Fibroblast of the conjunctiva (primary cell): ENCODE measurements at regions not wholly inside any gene's neighbourhood (a gene's known extent, or its start where the extent isn't known, plus 50 kb on each side); places are given as distances from the start of the nearest gene placed in this dataset.
"Not testable (repeated sequence)": the region's sequence is repeated elsewhere in the genome, so short reads cannot be mapped to it uniquely, and the experiment has no call there.

Source experiments
- DNase-seq: peaks from one replicate; pipeline ENCODE4 v3.0.0-alpha.2; 2010; ENCODE audit warnings: low read depth

GRCh38 chr14:46147452-46147851 is 504.1 kb downstream of the RPL10L start:
- DNase-seq: no peak

DNA sequence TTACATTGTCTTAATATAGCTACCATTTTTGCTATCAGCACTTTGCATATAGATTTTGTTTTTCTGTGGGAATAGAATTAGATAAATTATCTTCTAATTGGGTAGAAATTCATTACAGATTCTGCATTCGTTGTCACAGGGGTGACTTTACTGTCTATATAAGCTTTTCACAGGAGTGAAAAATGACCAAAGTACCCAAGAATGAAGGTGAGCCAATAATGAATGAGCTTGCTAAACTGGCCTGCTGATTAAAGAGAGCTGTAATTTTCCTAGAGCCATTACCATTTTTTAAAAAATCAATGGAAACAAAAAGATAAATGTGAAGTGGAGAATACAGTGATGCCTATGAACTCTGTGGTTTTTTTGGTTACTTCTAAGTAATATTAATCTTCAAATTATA is 504.6 kb downstream of the RPL10L start:
- DNase-seq: no peak

- no peak for DNase-seq
These were observed 511.1 kb downstream of the RPL10L start for GRCh38 chr14:46140445-46140844.

- no peak for DNase-seq
These were observed 511.9 kb downstream of the RPL10L start for GRCh38 chr14:46139649-46140048.

DNA sequence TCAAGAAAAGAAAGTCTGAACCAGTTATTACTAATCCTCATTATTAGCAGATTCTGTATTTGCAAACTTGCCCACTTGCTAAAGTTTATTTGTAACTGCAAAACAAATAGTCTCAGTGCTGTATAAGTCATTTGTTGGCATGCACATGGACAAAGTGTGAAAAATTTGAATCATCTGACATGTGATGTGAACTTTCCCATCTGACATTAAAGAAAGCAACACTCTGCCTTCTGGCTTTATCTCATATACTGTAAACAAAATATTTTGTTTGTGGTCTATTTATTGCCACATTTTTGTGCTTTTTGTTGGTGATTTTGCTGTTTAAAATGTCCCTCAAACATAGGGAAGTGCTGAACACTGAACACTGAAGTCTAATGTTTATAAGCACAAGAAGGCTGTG is 513.8 kb downstream of the RPL10L start:
- DNase-seq: no peak

- DNase-seq: no peak
These were observed 515.1 kb downstream of the RPL10L start for GRCh38 chr14:46136456-46136855.

DNA sequence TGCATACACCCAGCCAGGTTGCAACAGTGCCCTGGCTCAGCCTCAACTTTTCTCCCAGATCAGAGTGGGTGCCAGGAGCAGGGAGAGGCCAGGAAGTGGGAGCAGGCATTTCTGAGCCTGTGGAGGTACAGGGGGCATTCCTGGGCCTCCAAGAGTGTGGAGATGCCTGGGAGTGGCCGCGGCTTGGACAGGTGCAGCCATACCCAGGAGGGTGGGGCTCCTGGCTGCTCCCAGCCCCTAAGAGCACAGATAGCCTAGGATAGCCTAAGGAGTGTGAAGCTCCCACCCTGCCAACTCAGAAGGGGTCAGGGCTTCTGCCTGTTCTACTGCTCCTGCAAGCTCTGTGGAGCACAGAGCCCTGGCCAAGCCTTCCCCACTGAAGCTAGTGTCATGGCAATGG is 543.4 kb downstream of the RPL10L start:
- DNase-seq: no peak

- DNase-seq: not testable (repeated sequence)
These were observed 550.7 kb downstream of the RPL10L start for GRCh38 chr14:46100901-46101300.

GRCh38 chr14:46091819-46092218 is 559.8 kb downstream of the RPL10L start:
- no peak for DNase-seq

GRCh38 chr14:46087604-46088003 is 564.0 kb downstream of the RPL10L start:
- no peak for DNase-seq

DNA sequence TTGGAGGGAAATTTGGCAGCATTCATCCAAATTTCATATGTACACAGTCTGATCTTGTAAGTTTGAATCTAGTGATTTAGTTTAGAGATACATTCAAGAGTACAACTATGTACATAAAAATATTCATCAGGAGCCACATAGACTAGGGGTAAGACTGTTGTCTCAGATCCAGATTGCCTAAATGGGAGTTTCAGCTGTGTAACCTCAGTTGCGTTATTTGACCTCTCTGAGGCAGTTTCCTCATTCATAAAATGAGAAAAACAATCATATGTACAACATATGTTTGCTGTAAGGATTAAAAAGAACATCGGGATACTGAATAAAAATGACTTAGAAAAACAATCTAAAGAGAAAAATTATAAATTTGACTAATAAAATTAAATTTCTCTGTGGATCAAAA is 577.5 kb downstream of the RPL10L start:
- DNase-seq: no peak

- DNase-seq: no peak
These were observed 587.7 kb downstream of the RPL10L start for GRCh38 chr14:46063872-46064271.

- DNase-seq: no peak
These were observed 592.5 kb downstream of the RPL10L start for GRCh38 chr14:46058964-46059563.

DNA sequence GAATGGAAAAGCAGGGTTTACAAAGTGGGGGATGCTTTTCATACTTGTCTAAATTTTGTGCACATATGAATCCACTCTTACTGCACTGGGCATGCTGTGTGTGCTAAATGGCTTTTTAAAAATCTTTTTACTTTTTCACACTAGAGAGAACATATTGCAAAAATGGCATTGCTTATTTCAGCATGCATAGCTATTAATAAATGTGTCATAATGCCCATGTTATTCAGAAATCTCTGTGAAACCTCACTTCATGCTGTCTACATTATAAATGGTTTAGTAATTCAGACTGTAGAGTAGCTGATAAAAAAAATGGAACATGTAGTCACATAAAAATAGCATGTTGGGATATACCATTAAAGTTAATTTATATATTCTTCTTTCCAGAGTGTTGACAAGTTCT is 593.8 kb downstream of the RPL10L start:
- no peak for DNase-seq

DNA sequence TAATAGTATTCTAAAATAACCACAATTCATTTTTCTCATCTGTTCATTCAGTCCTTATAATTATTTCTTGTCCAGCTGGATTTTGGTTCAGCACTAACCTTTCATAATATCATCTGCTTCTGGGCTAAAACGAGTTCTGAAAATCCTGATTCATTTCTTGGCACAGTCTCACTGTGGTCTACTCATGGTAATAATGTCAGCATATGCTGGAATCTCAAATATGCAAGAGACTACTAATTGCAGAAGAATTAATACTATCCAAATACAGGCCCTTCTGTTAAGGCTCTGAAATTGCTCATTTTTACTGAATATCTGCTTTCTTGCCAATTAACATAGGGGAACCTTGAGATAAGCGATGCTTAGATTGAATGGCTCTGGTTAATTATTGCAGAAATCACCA is 597.1 kb downstream of the RPL10L start:
- DNase-seq: peak; percentile 22

DNA sequence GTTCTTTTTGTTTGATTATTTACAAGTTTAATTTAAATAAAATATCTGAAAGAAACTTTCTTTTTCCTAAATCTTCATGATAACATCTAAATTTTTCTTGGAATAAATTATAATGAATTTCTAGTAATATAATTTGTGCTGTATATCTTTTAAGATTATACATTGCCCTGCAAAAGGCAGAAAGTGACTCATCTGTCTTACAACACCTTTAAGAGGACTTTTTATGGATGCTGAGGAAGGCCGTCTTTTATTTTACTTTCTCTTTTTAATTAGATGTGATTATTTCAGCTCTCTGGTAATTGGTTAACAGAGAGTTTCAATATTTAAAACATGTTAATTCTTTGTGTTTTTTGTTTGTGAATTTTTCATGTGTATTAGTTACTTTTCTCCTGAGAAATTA is 598.4 kb downstream of the RPL10L start:
- no peak for DNase-seq

DNA sequence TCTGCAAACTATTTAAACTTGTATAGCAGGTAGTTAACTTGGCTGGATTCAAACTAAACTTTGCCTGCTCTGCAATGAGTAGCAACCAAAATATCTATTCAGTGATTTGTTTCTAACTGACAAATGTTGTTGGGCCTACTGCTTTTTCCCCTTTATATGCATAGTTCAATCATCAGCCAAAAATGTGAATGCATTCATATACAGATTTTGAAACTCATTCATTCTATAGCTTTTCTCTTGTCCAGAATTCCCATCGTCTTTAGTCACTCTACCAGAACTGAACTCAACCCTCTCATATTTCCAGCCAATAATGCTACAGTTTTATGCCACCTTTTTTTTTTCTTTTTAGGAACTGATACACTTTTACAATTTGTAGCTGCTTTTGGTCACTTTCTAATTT is 599.8 kb downstream of the RPL10L start:
- DNase-seq: no peak

DNA sequence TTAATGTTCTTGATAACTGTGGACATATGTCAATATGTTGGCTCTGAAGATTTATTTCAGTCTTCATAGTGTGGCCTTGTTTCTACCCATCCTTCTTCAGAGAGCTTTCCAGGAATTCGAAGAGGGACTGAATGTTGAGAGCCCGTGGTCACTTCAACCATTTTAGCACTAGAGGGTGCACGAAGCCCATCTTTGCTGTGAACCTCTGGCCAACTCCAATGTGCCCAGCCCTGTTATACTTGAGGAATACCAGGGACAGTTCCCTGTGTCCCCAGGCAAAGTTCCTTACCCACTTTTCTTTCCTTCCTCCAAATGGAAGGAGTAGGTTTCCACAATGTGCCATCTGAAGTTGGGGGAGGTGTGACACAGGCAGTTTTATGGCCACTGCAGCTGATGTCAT is 603.5 kb downstream of the RPL10L start:
- DNase-seq: no peak

DNA sequence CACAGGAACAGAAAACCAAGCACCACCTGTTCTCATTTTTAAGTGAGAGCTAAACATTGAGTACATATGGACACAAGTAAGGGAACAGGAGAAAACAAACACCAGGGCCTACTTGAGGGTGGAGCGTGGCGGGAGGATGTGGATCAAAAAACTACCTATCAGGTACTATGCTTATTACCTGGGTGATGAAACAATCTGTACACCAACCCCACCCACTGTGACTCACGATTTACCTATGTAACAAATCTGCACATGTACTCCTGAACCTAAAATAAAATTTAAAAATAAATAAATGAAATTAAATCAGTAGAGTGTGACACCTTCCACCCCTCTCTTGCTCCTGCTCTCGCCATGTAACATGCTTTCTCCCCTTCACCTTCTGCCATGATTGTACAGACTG is 615.5 kb downstream of the RPL10L start:
- no peak for DNase-seq

DNA sequence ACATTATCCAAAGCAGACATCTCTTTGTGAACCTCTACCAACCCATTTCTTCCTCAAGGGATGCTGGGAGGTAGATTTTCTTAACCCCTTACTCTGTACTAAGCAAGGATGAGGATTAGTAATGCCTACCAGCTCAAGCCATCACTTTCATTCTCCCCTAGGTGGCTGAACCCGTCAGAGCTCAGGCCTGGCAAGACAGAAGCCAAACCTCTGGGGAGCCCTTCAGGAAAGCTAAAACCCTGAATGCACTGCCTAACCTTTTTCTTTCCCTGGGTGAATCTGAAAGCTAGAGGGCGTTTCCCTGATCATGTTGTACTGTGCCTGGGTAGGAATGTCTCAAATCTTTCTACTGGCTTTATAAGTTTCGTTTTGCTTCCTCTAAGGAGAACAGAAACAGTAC is 617.3 kb downstream of the RPL10L start:
- DNase-seq: no peak

GRCh38 chr14:46018846-46019420 is 632.6 kb downstream of the RPL10L start:
- DNase-seq: no peak

GRCh38 chr14:46008348-46008747 is 643.2 kb downstream of the RPL10L start:
- no peak for DNase-seq

DNA sequence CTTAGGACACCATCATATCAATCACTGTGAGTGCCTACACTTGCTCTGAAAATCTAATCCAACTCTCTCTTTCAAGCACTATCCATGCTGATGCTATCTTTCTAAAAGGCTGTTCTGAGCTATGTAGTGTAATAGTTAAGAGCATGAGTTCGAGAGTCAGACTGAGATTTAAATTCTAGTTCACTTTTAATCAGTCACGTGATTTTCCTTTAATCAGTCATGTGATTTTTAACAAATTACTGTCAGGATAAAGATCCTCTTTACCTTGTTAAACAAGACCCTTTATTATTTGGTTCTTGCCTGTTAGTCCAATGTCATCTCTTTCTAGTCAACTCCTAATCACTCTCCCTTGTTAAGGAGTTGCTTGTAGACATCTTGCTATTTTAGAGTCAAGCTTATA is 653.0 kb downstream of the RPL10L start:
- DNase-seq: no peak

GRCh38 chr14:45990252-45990651 is 661.3 kb downstream of the RPL10L start:
- DNase-seq: no peak
